ENCODE measurements at regions not wholly inside any gene's neighbourhood (a gene's known extent, or its start where the extent isn't known, plus 50 kb on each side); places are given as distances from the start of the nearest gene placed in this dataset.

DNA sequence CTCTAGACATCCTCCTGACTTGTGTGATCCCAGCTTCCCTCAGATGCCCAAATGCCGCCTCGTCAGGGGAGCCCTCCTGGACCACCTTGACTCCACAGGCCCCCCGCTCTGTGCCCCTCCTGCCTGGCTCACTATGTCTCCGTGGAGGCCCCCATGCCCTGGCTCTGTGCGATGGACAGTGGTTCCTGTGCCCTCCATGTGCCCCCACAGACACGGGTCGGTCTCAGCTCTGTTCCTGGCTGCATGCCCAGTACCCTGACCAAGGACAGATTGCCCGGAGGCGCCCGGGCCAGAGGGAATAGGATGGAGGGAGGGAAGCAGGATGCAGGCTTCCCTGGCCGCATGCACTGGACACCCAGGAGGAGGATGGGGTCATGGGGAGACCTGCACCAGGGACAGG lies 1274.6 kb downstream of the BRD1 start:
- H3K4me3 ChIP-seq (ENCODE audit: low read depth, low read length) = no peak overlapping the region
- TF ChIP-seq, protein P1, sequence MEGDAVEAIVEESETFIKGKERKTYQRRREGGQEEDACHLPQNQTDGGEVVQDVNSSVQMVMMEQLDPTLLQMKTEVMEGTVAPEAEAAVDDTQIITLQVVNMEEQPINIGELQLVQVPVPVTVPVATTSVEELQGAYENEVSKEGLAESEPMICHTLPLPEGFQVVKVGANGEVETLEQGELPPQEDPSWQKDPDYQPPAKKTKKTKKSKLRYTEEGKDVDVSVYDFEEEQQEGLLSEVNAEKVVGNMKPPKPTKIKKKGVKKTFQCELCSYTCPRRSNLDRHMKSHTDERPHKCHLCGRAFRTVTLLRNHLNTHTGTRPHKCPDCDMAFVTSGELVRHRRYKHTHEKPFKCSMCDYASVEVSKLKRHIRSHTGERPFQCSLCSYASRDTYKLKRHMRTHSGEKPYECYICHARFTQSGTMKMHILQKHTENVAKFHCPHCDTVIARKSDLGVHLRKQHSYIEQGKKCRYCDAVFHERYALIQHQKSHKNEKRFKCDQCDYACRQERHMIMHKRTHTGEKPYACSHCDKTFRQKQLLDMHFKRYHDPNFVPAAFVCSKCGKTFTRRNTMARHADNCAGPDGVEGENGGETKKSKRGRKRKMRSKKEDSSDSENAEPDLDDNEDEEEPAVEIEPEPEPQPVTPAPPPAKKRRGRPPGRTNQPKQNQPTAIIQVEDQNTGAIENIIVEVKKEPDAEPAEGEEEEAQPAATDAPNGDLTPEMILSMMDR (conservative IDR thresholded peaks at IDR 0.05; ENCODE audit: low read depth, low read length) = no peak
- DNase-seq (ENCODE audit: low read depth) = no peak

DNA sequence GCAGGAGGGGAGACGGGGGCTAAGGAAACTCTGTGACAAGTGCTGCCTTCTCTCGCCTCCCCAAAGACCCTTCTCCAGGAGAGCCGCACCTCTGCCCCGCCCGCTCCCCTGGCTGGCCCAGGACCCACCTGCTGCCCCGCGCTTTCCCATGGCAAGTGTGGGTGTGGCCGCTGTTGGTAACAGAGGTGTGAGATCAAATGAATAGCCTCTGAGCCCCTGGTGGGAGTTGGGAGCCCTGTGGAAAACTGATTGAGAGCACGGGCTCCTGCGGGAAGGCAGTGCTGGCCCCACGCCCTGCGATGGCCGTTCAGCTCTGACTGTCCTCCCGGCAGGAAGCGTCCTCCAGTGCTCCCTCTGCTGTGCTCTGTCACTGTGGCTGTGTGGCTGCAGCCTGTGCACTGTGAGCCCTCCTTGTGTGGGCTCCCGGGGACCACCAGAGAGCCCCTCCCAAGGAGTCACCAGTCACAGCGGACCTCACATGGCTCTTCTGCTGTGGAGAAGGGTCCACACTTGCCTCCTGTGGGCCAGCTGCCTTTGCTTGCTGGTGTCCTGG lies 1275.9 kb downstream of the BRD1 start:
- DNase-seq (ENCODE audit: low read depth) = no peak
- H3K4me3 ChIP-seq (ENCODE audit: low read depth, low read length) = no peak overlapping the region
- TF ChIP-seq, protein P1 (conservative IDR thresholded peaks at IDR 0.05; ENCODE audit: low read depth, low read length) = no peak

DNA sequence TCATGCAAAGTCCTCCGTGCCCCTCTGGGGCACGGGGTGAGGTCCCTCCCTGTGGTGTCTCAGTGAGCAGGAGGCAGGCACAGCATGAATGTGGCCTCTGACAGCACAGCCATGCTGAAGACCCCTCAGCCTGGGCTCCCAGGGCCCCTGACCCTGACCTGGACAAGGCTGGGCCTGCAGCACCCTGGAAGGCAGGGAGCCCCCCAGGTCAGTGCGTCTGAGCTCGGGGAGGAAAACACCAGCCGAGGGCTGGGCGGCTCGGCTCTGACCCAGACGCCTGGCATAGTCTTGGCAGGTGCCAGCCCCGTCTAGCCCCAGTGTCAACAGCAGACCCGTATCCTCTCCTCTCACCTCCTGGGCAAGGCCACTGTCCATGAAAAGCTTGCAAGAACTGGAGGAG lies 1276.6 kb downstream of the BRD1 start:
- TF ChIP-seq, protein P1 (conservative IDR thresholded peaks at IDR 0.05; ENCODE audit: low read depth, low read length) = no peak
- H3K4me3 ChIP-seq (ENCODE audit: low read depth, low read length) = no peak overlapping the region
- DNase-seq (ENCODE audit: low read depth) = no peak

- H3K4me3 ChIP-seq (ENCODE audit: low read depth, low read length) = no peak overlapping the region
- TF ChIP-seq, protein P1 (conservative IDR thresholded peaks at IDR 0.05; ENCODE audit: low read depth, low read length) = no peak
- DNase-seq (ENCODE audit: low read depth) = no peak
Measured at GRCh38 chr22:48548391-48548790, 1279.3 kb downstream of the BRD1 start.

- no peak for DNase-seq (ENCODE audit: low read depth)
- TF ChIP-seq, protein P1 (conservative IDR thresholded peaks at IDR 0.05; ENCODE audit: low read depth, low read length) = no peak
- H3K4me3 ChIP-seq (ENCODE audit: low read depth, low read length) = no peak overlapping the region
Measured at GRCh38 chr22:48547971-48548370, 1279.7 kb downstream of the BRD1 start.

GRCh38 chr22:48546653-48547424 lies 1280.8 kb downstream of the BRD1 start:
- TF ChIP-seq, protein P1 (conservative IDR thresholded peaks at IDR 0.05; ENCODE audit: low read depth, low read length) = no peak
- H3K4me3 ChIP-seq (ENCODE audit: low read depth, low read length) = no peak overlapping the region
- DNase-seq (ENCODE audit: low read depth) = no peak

- no peak for DNase-seq (ENCODE audit: low read depth)
- H3K4me3 ChIP-seq (ENCODE audit: low read depth, low read length) = no peak overlapping the region
- TF ChIP-seq, protein P1 (conservative IDR thresholded peaks at IDR 0.05; ENCODE audit: low read depth, low read length) = no peak
Measured at GRCh38 chr22:48545987-48546386, 1281.7 kb downstream of the BRD1 start.
